ENCODE measurements at regions not wholly inside any gene's neighbourhood (a gene's known extent, or its start where the extent isn't known, plus 50 kb on each side); places are given as distances from the start of the nearest gene placed in this dataset.
"Not testable (repeated sequence)": the region's sequence is repeated elsewhere in the genome, so short reads cannot be mapped to it uniquely, and the experiment has no call there.

GRCh38 chr1:105254906-105255305 lies 1505.2 kb downstream of the AMY1C start:
- intact Hi-C loops (cut with DNase I): no loop called here
- Histone ChIP-seq H3K27me3 (no peaks in the 10 kb centered on the region), H3K4me3 (no peak overlapping the region), H3K4me1 (no peaks in the 10 kb centered on the region), H3K36me3 (no peaks in the 10 kb centered on the region), H3K9me3 (no peaks in the 10 kb centered on the region), H3K27ac (no peak overlapping the region)
- TF ChIP-seq CTCF (IDR thresholded peaks at IDR 0.05): no peak
- TF ChIP-seq POLR2AphosphoS5 (IDR thresholded peaks at IDR 0.05; ENCODE audit: insufficient read depth in 1 of 2, low read depth in 1 of 2): no peak
- TF ChIP-seq POLR2A (IDR thresholded peaks at IDR 0.05): no peak
- DNase-seq (ENCODE audit: extremely low spot score in 2 of 2): no peak

- Histone ChIP-seq H3K4me3 (no peak overlapping the region), H3K9me3 (no peaks in the 10 kb centered on the region), H3K27me3 (no peaks in the 10 kb centered on the region), H3K27ac (no peak overlapping the region), H3K36me3 (no peaks in the 10 kb centered on the region), H3K4me1 (no peaks in the 10 kb centered on the region)
- intact Hi-C loops (cut with DNase I): no loop called here
- no peak for DNase-seq (ENCODE audit: extremely low spot score in 2 of 2)
- TF ChIP-seq POLR2A (IDR thresholded peaks at IDR 0.05) (no peak), POLR2AphosphoS5 (IDR thresholded peaks at IDR 0.05; ENCODE audit: insufficient read depth in 1 of 2, low read depth in 1 of 2) (no peak), CTCF (IDR thresholded peaks at IDR 0.05) (no peak)
Measured at GRCh38 chr1:105260001-105260400, 1510.3 kb downstream of the AMY1C start.

DNA sequence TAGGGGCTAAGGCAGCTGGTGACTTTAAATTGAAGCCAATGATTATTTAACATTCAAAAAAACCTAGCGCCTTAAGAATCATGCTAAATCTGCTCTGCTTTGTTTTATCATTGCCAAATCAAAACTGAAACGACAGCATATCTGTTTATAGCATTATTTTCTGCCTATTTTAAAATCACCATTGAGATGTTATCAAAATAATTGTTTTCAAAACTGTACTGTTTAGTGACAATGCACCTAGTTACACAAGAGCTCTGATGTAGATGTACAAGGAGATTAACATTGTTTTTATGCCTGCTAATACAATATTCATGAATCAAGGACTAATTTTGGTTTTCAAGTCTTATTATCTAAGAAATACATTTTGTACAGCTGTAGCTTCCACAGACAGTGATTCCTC lies 1521.3 kb downstream of the AMY1C start:
- DNase-seq (ENCODE audit: extremely low spot score in 2 of 2): no peak
- H3K27me3 ChIP-seq: no peaks in the 10 kb centered on the region
- TF ChIP-seq CTCF (IDR thresholded peaks at IDR 0.05) (no peak), POLR2A (IDR thresholded peaks at IDR 0.05) (no peak), POLR2AphosphoS5 (IDR thresholded peaks at IDR 0.05; ENCODE audit: insufficient read depth in 1 of 2, low read depth in 1 of 2) (no peak)
- H3K9me3 ChIP-seq: no peaks in the 10 kb centered on the region
- no peaks in the 10 kb centered on the region for H3K36me3 ChIP-seq
- no peak overlapping the region for H3K4me3 ChIP-seq
- intact Hi-C loops (cut with DNase I): no loop called here
- no peak overlapping the region for H3K27ac ChIP-seq
- H3K4me1 ChIP-seq: no peaks in the 10 kb centered on the region

DNA sequence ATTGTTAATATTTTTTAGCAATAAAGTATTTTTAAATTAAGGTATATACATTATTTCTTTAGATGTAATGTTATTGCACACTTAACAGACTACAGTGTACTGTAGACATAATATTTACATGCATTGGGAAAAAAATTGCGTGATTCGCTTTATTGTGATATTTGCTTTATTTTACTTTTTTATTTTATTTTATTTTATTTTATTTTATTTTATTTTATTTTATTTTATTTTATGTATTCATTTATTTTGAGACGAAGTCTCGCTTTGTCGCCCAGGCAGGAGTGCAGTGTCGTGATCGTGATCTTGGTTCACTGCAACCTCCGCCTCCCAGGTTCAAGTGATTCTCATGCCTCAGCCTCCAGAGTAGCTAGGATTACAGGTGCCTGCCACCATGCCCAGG lies 1522.7 kb downstream of the AMY1C start:
- DNase-seq (ENCODE audit: extremely low spot score in 2 of 2); H3K27me3 ChIP-seq; H3K4me3 ChIP-seq; H3K27ac ChIP-seq; H3K36me3 ChIP-seq; H3K9me3 ChIP-seq; H3K4me1 ChIP-seq; intact Hi-C loops (cut with DNase I): not testable (repeated sequence)

DNA sequence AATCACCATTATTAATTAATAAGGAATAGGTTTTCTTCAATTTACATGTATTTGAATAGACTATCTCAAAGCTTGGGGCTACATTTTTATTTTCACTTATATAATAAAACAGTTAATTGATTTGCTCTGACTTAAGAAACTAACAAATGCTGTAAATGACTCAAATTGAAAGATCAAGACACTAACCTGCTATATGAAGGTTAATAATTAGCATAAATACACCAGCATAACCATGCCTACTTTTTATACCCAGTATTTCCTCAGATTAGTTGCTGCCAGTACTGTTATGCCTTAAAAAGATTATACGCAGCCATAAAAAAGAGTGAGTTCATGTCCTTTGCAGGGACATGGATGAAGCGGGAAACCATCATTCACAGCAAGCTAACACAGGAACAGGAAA lies 1545.1 kb downstream of the AMY1C start:
- intact Hi-C loops (cut with DNase I): no loop called here

More for the DNA sequence above, 1545.1 kb downstream of the AMY1C start:
- Histone ChIP-seq H3K36me3 (no peaks in the 10 kb centered on the region), H3K4me3 (no peak overlapping the region), H3K4me1 (no peaks in the 10 kb centered on the region), H3K9me3 (no peaks in the 10 kb centered on the region), H3K27me3 (no peaks in the 10 kb centered on the region), H3K27ac (no peak overlapping the region)
- DNase-seq (ENCODE audit: extremely low spot score in 2 of 2): no peak
- TF ChIP-seq POLR2AphosphoS5 (IDR thresholded peaks at IDR 0.05; ENCODE audit: insufficient read depth in 1 of 2, low read depth in 1 of 2): no peak
- TF ChIP-seq POLR2A (IDR thresholded peaks at IDR 0.05): no peak
- TF ChIP-seq CTCF (IDR thresholded peaks at IDR 0.05): no peak
